IMR-90 (cell line): ENCODE measurements at regions not wholly inside any gene's neighbourhood (a gene's known extent, or its start where the extent isn't known, plus 50 kb on each side); places are given as distances from the start of the nearest gene placed in this dataset.

Source experiments
- ATAC-seq: fragments of 200-7000 bp; cut with Tn5 transposase; 2 replicates; pipeline ENCODE4 v1.9.1; 2020; ENCODE audit warnings: low read depth, mild to moderate bottlenecking, moderate library complexity
- BruUV-seq: library from RNA; stranded (reverse); fragments of 400-500 nt; replicated peaks from 2 replicates; lab custom pipeline; 2021; lab: Mats Ljungman, UMichigan
- CTCF ChIA-PET: fragments of 300-600 bp; formaldehyde crosslinking; extraction: SDS; loops from one replicate; lab custom pipeline; 2021; ENCODE audit warnings: antibody characterized with exemption; lab: Yijun Ruan, JAX
- POLR2A ChIA-PET: fragments of 300-600 bp; sonication (Branson Sonifier 250); formaldehyde crosslinking; loops from one replicate; lab custom pipeline; 2022; ENCODE audit warnings: antibody characterized with exemption; ENCODE audit not compliant: unreplicated experiment; lab: Charles Lee
- DNase-seq: peaks from one replicate; pipeline ENCODE4 v3.0.0; 2013
- H2AFZ ChIP-seq: replicated peaks from 2 replicates; pipeline ENCODE3; 2013; ENCODE audit warnings: low read length, mild to moderate bottlenecking; ENCODE audit not compliant: poor library complexity
- H2AK5ac ChIP-seq: 2 replicates; pipeline ENCODE4 v1.6.1; 2013; ENCODE audit warnings: low read depth, low read length, inconsistent platforms
- H2AK9ac ChIP-seq: replicated peaks from 2 replicates; pipeline ENCODE3; 2013; ENCODE audit warnings: mild to moderate bottlenecking, low read depth, low read length, moderate library complexity; ENCODE audit not compliant: poor library complexity
- H2BK120ac ChIP-seq: 2 replicates; pipeline ENCODE4 v1.6.1; 2013; ENCODE audit warnings: low read depth, low read length, inconsistent platforms
- H2BK15ac ChIP-seq: 3 replicates; pipeline ENCODE4 v1.6.1; 2013; ENCODE audit warnings: low read depth, low read length, inconsistent platforms
- H2BK20ac ChIP-seq: 2 replicates; pipeline ENCODE4 v1.6.1; 2013; ENCODE audit warnings: low read depth, mild to moderate bottlenecking, inconsistent platforms, low read length, moderate library complexity
- H2BK5ac ChIP-seq: 2 replicates; pipeline ENCODE4 v1.6.1; 2013; ENCODE audit warnings: mild to moderate bottlenecking, low read depth, low read length, inconsistent platforms; ENCODE audit not compliant: poor library complexity, severe bottlenecking
- H3K14ac ChIP-seq: replicated peaks from 2 replicates; pipeline ENCODE4 v1.6.1; 2013; ENCODE audit warnings: low read depth, low read length, inconsistent platforms
- H3K18ac ChIP-seq: 2 replicates; pipeline ENCODE4 v1.6.1; 2013; ENCODE audit warnings: low read depth, low read length, control low read depth
- H3K23ac ChIP-seq: 2 replicates; pipeline ENCODE4 v1.6.1; 2013; ENCODE audit warnings: low read depth, low read length, inconsistent platforms
- H3K27ac ChIP-seq: 2 replicates; pipeline ENCODE4 v1.5.1; 2013; ENCODE audit warnings: mild to moderate bottlenecking, control low read depth, low read length; ENCODE audit not compliant: insufficient read depth
- H3K27me3 ChIP-seq: 2 replicates; pipeline ENCODE4 v1.6.1; 2013; ENCODE audit warnings: low read length; ENCODE audit not compliant: control insufficient read depth, insufficient read depth
- H3K36me3 ChIP-seq: 2 replicates; pipeline ENCODE4 v1.6.1; 2013; ENCODE audit warnings: low read length, mixed read lengths; ENCODE audit not compliant: control insufficient read depth, insufficient read depth
- H3K4ac ChIP-seq: 2 replicates; pipeline ENCODE4 v1.6.1; 2013; ENCODE audit warnings: low read depth, low read length, inconsistent platforms
- H3K4me1 ChIP-seq: 2 replicates; pipeline ENCODE4 v1.6.1; 2013; ENCODE audit warnings: low read length, mixed read lengths; ENCODE audit not compliant: control insufficient read depth, insufficient read depth
- H3K4me2 ChIP-seq: 2 replicates; pipeline ENCODE4 v1.6.1; 2013; ENCODE audit warnings: low read depth, mild to moderate bottlenecking, control low read depth, low read length, moderate library complexity
- H3K4me3 ChIP-seq: 2 replicates; pipeline ENCODE4 v1.5.1; 2013; ENCODE audit warnings: low read depth, mild to moderate bottlenecking, control low read depth, low read length, moderate library complexity; ENCODE audit not compliant: insufficient read depth
- H3K56ac ChIP-seq: 2 replicates; pipeline ENCODE4 v1.6.1; 2013; ENCODE audit warnings: low read length, inconsistent platforms; ENCODE audit not compliant: insufficient read depth; ENCODE audit errors: extremely low read depth
- H3K79me1 ChIP-seq, 2 experiments: 2 replicates each; pipeline ENCODE4 v1.6.1; 2013; ENCODE audit warnings: low read length in 2 of 2, inconsistent platforms in 1 of 2, low read depth in 1 of 2
- H3K9ac ChIP-seq: 2 replicates; pipeline ENCODE4 v1.6.1; 2013; ENCODE audit warnings: low read depth, low read length, control low read depth
- H3K9me1 ChIP-seq: 2 replicates; pipeline ENCODE4 v1.6.1; 2013; ENCODE audit warnings: low read length, inconsistent platforms; ENCODE audit not compliant: insufficient read depth
- H3K9me3 ChIP-seq: 2 replicates; pipeline ENCODE4 v1.6.1; 2013; ENCODE audit warnings: low read length; ENCODE audit not compliant: control insufficient read depth, insufficient read depth
- H4K20me1 ChIP-seq: 2 replicates; pipeline ENCODE4 v1.6.1; 2013; ENCODE audit warnings: low read length, inconsistent platforms; ENCODE audit not compliant: insufficient read depth
- H4K5ac ChIP-seq: 2 replicates; pipeline ENCODE4 v1.6.1; 2013; ENCODE audit warnings: mild to moderate bottlenecking, low read depth, low read length, control low read depth
- H4K8ac ChIP-seq, 2 experiments: 2 replicates each; pipeline ENCODE4 v1.6.1; 2013; ENCODE audit warnings: low read depth in 2 of 2, low read length in 2 of 2, control low read depth in 1 of 2, inconsistent platforms in 1 of 2
- H4K91ac ChIP-seq: 2 replicates; pipeline ENCODE4 v1.6.1; 2013; ENCODE audit warnings: low read depth, low read length, inconsistent platforms; ENCODE audit not compliant: insufficient read depth
- BHLHE40 ChIP-seq: fragments of 150-350 bp; IDR thresholded peaks from 2 replicates; pipeline ENCODE4 v1.6.1; 2016; ENCODE audit warnings: mild to moderate bottlenecking, low read depth, low read length
- CEBPB ChIP-seq: IDR thresholded peaks from 2 replicates; pipeline ENCODE4 v1.6.1; 2012; ENCODE audit warnings: low read depth, low read length, improper control_type of control experiment
- CHD1 ChIP-seq: IDR thresholded peaks from 2 replicates; pipeline ENCODE4 v1.6.1; 2012; ENCODE audit warnings: low read depth, low read length, improper control_type of control experiment
- FOS ChIP-seq: fragments of 150-350 bp; IDR thresholded peaks from 2 replicates; pipeline ENCODE4 v1.6.1; 2016; ENCODE audit warnings: low read depth, low read length
- MAFK ChIP-seq: IDR thresholded peaks from 2 replicates; pipeline ENCODE4 v1.6.1; 2012; ENCODE audit warnings: low read depth, low read length, improper control_type of control experiment
- MAZ ChIP-seq: IDR thresholded peaks from 2 replicates; pipeline ENCODE4 v1.6.1; 2012; ENCODE audit warnings: low read depth, mild to moderate bottlenecking, low read length, improper control_type of control experiment, moderate library complexity, borderline replicate concordance
- NFE2L2 ChIP-seq: fragments of 150-350 bp; IDR thresholded peaks from 2 replicates; pipeline ENCODE4 v1.6.1; 2016; ENCODE audit warnings: low read depth, mild to moderate bottlenecking, low read length
- RCOR1 ChIP-seq: IDR thresholded peaks from 2 replicates; pipeline ENCODE4 v1.6.1; 2012; ENCODE audit warnings: mild to moderate bottlenecking, low read length, improper control_type of control experiment; ENCODE audit not compliant: insufficient replicate concordance
- RFX5 ChIP-seq: IDR thresholded peaks from 2 replicates; pipeline ENCODE4 v1.8.0; 2012; ENCODE audit warnings: low read depth, mild to moderate bottlenecking, low read length, moderate library complexity
- SMC3 ChIP-seq: fragments of 150-350 bp; IDR thresholded peaks from 2 replicates; pipeline ENCODE4 v1.6.1; 2016; ENCODE audit warnings: low read depth, mild to moderate bottlenecking, antibody characterized with exemption, low read length, moderate library complexity
- USF2 ChIP-seq: fragments of 150-350 bp; IDR thresholded peaks from 2 replicates; pipeline ENCODE4 v1.6.1; 2017; ENCODE audit warnings: mild to moderate bottlenecking, antibody characterized with exemption, low read length, low read depth
- WGBS, 2 experiments: methylation state at CpG; one replicate each; pipeline versions ENCODE4 v1.1.5 to v1.1.7; 2013; ENCODE audit warnings: missing lambda C conversion rate in 2 of 2; ENCODE audit not compliant: insufficient read length in 1 of 2; ENCODE audit errors: extremely low coverage in 2 of 2; 5-methylcytosine and 5-hydroxymethylcytosine counted together
- dilution Hi-C: fragments of 300-500 bp; cut with HindIII; formaldehyde crosslinking; loops from one replicate; pipeline ENCODE4 v1.14.3; 2018; ENCODE audit warnings: low sequenced_read_pairs; ENCODE audit not compliant: unreplicated experiment
- in situ Hi-C: fragments of 300-500 bp; cut with MboI; formaldehyde crosslinking; loops from 3 replicates; pipeline ENCODE4 v1.14.3; 2019; ENCODE audit warnings: low sequenced_read_pairs, inconsistent platforms, mixed read lengths
- intact Hi-C: fragments of 100-400 bp; cut with micrococcal nuclease; formaldehyde crosslinking; loops from 2 replicates; pipeline ENCODE4 v1.10.0; 2022

- H4K91ac ChIP-seq = no peak overlapping the region
- no peak overlapping the region for H3K27ac ChIP-seq
- dilution Hi-C loops = no loop called here
- no peak overlapping the region for H3K4me2 ChIP-seq
- H3K4ac ChIP-seq = no peak overlapping the region
- TF ChIP-seq NFE2L2 = no peak
- no peak for TF ChIP-seq CHD1
- no peak for TF ChIP-seq MAFK
- no peak for TF ChIP-seq RCOR1
- TF ChIP-seq CEBPB = no peak
- no peak for TF ChIP-seq RFX5
- TF ChIP-seq USF2 = no peak
- TF ChIP-seq SMC3 = no peak
- no peak for TF ChIP-seq BHLHE40
- TF ChIP-seq FOS = no peak
- no peak for TF ChIP-seq MAZ
- H3K79me1 ChIP-seq = no peaks in the 10 kb centered on the region
- no peak overlapping the region for H2BK5ac ChIP-seq
- no peak overlapping the region for H3K14ac ChIP-seq
- no peak overlapping the region for H3K4me3 ChIP-seq
- H2BK120ac ChIP-seq = no peak overlapping the region
- DNase-seq (no peak), ATAC-seq (no peak)
- no peaks in the 10 kb centered on the region for H3K9me1 ChIP-seq
- no TSS peak for BruUV-seq
- H4K20me1 ChIP-seq = no peaks in the 10 kb centered on the region
- H3K9me3 ChIP-seq = no peaks in the 10 kb centered on the region
- no peak overlapping the region for H2AFZ ChIP-seq
- no peak overlapping the region for H2AK9ac ChIP-seq
- WGBS, 2 experiments = no CpG with 5 or more reads among the region's 2 CpGs
- no peak overlapping the region for H3K23ac ChIP-seq
- H2BK20ac ChIP-seq = no peak overlapping the region
- H3K27me3 ChIP-seq = no peaks in the 10 kb centered on the region
- H2BK15ac ChIP-seq = no peak overlapping the region
- ChIA-PET CTCF (no interaction called here), POLR2A (no interaction called here)
- intact Hi-C loops = loop anchor here (2.0 kb wide), 1 partner anchor 20 kb away; no protein-coding TSS in a partner anchor
- in situ Hi-C loops = no loop called here
- no peak overlapping the region for H3K9ac ChIP-seq
- no peak overlapping the region for H4K8ac ChIP-seq
- H3K36me3 ChIP-seq = no peaks in the 10 kb centered on the region
- H3K4me1 ChIP-seq = no peaks in the 10 kb centered on the region
- H4K5ac ChIP-seq = no peak overlapping the region
- H2AK5ac ChIP-seq = no peak overlapping the region
- no peak overlapping the region for H3K18ac ChIP-seq
- no peak overlapping the region for H3K56ac ChIP-seq
These were observed 386.2 kb upstream of the HNRNPA3 start for GRCh38 chr2:176826356-176826755.
